HepG2 (cell line): ENCODE measurements at regions not wholly inside any gene's neighbourhood (a gene's known extent, or its start where the extent isn't known, plus 50 kb on each side); places are given as distances from the start of the nearest gene placed in this dataset.

Experiments used
- ATAC-seq: fragments of 200-7000 bp; cut with Tn5 transposase; 3 replicates; pipeline ENCODE4 v1.9.1; 2020; ENCODE audit warnings: mild to moderate bottlenecking, moderate library complexity
- BruUV-seq: library from RNA; stranded (reverse); fragments of 400-500 nt; replicated peaks from 2 replicates; lab custom pipeline; 2021; lab: Mats Ljungman, UMichigan
- CTCF ChIA-PET: fragments of 300-600 bp; formaldehyde crosslinking; extraction: SDS; loops from one replicate; lab custom pipeline; 2021; ENCODE audit warnings: low total read pairs, inconsistent platforms, low intra/inter-chr PET ratio; lab: Yijun Ruan, JAX
- POLR2A ChIA-PET: fragments of 350-600 bp; sonication (Branson Sonifier 250); formaldehyde crosslinking; loops from one replicate; lab custom pipeline; 2020; ENCODE audit warnings: antibody characterized with exemption, inconsistent platforms; lab: Yijun Ruan, JAX
- DNase-seq: peaks from one replicate; pipeline ENCODE4 v3.0.0-alpha.2; 2015; ENCODE audit warnings: low spot score
- FAIRE-seq: peaks from 3 replicates; lab custom pipeline; 2011; peaks lifted over from hg19 to GRCh38; lab: Jason Lieb, UNC
- H2AFZ ChIP-seq: one replicate; pipeline ENCODE4 v1.6.1; 2011; ENCODE audit warnings: low read length, inconsistent platforms
- H3K27ac ChIP-seq: fragments of 300-600 bp; 3 replicates; pipeline ENCODE4 v1.8.0; 2011; ENCODE audit warnings: mixed run types, mild to moderate bottlenecking, mixed read lengths, low read length, inconsistent platforms; ENCODE audit not compliant: insufficient read depth; ENCODE audit errors: extremely low read length
- H3K27me3 ChIP-seq, 2 experiments: fragments of 200-600 bp in 1 of 2; 2 replicates in 1 of 2; 3 replicates in 1 of 2; pipeline versions ENCODE4 v1.6.0 to v1.8.0; 2011; ENCODE audit warnings: low read length in 2 of 2, mild to moderate bottlenecking in 2 of 2, moderate library complexity in 2 of 2, inconsistent platforms in 1 of 2; ENCODE audit not compliant: insufficient read depth in 2 of 2, control insufficient read depth in 1 of 2
- H3K36me3 ChIP-seq, 2 experiments: fragments of 200-600 bp in 1 of 2; replicated peaks in 1 of 2; 2 replicates in 1 of 2; 3 replicates in 1 of 2; pipeline versions ENCODE4 v1.5.1 to v1.8.0; 2011; ENCODE audit warnings: low read length in 2 of 2, inconsistent platforms in 1 of 2; ENCODE audit not compliant: insufficient read depth in 2 of 2, control insufficient read depth in 1 of 2
- H3K4me1 ChIP-seq: 2 replicates; pipeline ENCODE4 v1.5.1; 2012; ENCODE audit warnings: low read length, inconsistent platforms; ENCODE audit not compliant: insufficient read depth
- H3K4me2 ChIP-seq: 2 replicates; pipeline ENCODE4 v1.6.0; 2011; ENCODE audit warnings: low read depth, low read length, inconsistent platforms
- H3K4me3 ChIP-seq, 3 experiments: fragments of 200-600 bp in 1 of 3; sonication (generic), shearing (Covaris generic) in 1 of 3; replicated peaks in 1 of 3; 2 replicates each; pipeline ENCODE4 v1.5.1; 2011 to 2016; ENCODE audit warnings: low read length in 3 of 3, inconsistent platforms in 2 of 3, low read depth in 2 of 3, mild to moderate bottlenecking in 2 of 3, control low read depth in 1 of 3, mixed read lengths in 1 of 3; ENCODE audit not compliant: insufficient read depth in 1 of 3
- H3K79me2 ChIP-seq: one replicate; pipeline ENCODE4 v1.6.1; 2011; ENCODE audit warnings: low read length, inconsistent platforms; ENCODE audit not compliant: insufficient read depth
- H3K9ac ChIP-seq: 2 replicates; pipeline ENCODE4 v1.6.0; 2011; ENCODE audit warnings: mild to moderate bottlenecking, low read depth, low read length, inconsistent platforms; ENCODE audit not compliant: insufficient read depth
- H3K9me3 ChIP-seq: 2 replicates; pipeline ENCODE4 v1.5.1; 2012; ENCODE audit warnings: mild to moderate bottlenecking, low read length
- H4K20me1 ChIP-seq: 2 replicates; pipeline ENCODE4 v1.6.0; 2011; ENCODE audit warnings: inconsistent platforms, mild to moderate bottlenecking, low read length, moderate library complexity; ENCODE audit not compliant: insufficient read depth
- ERF ChIP-seq: IDR thresholded peaks from 2 replicates; pipeline ENCODE4 v1.6.1; 2018; ENCODE audit warnings: missing biosample characterization, missing genetic modification reagents
- HNRNPH1 ChIP-seq: fragments of 200-400 bp; formaldehyde crosslinking; optimal IDR thresholded peaks from 2 replicates; pipeline ENCODE3; 2017; ENCODE audit warnings: mild to moderate bottlenecking, low read depth, low read length
- JUNB ChIP-seq: sonication (generic); formaldehyde crosslinking; IDR thresholded peaks from 2 replicates; pipeline ENCODE4 v1.8.0; 2022; ENCODE audit warnings: missing genetic modification reagents, mild to moderate bottlenecking, borderline replicate concordance
- MAFF ChIP-seq: IDR thresholded peaks from 2 replicates; pipeline ENCODE4 v1.6.1; 2011; ENCODE audit warnings: low read depth, low read length, improper control_type of control experiment
- NFRKB ChIP-seq: fragments of 450-650 bp; IDR thresholded peaks from 2 replicates; pipeline ENCODE4 v1.6.1; 2017
- PBX3 ChIP-seq: sonication (generic); formaldehyde crosslinking; IDR thresholded peaks from 2 replicates; pipeline ENCODE4 v1.8.1; 2023; ENCODE audit warnings: missing genetic modification reagents, inconsistent platforms, borderline replicate concordance
- SP5 ChIP-seq: IDR thresholded peaks from 2 replicates; pipeline ENCODE4 v1.6.1; 2016; ENCODE audit warnings: low read depth, borderline replicate concordance
- WGBS: methylation state at CpG from one replicate; pipeline ENCODE4 v1.1.6; 2017; ENCODE audit warnings: low lambda C conversion rate; 5-methylcytosine and 5-hydroxymethylcytosine counted together
- in situ Hi-C: cut with HindIII; loops from 2 replicates; pipeline ENCODE4 v1.10.0; 2017; ENCODE audit warnings: low pct_unique_long_range_greater_than_20kb; ENCODE audit not compliant: extremely low pct_ligation_motif_present
- intact Hi-C: fragments of 100-400 bp; cut with micrococcal nuclease; formaldehyde crosslinking; loops from one replicate; pipeline ENCODE4 v1.10.0; 2022; ENCODE audit not compliant: unreplicated experiment
- TF ChIP-seq, protein P1 (sequence below): sonication (generic); formaldehyde crosslinking; IDR thresholded peaks from 2 replicates; pipeline ENCODE4 v1.5.0; 2020; ENCODE audit warnings: mild to moderate bottlenecking, missing genetic modification reagents, borderline replicate concordance

GRCh38 chr3:55241098-55241497, 246.0 kb downstream of the WNT5A start:
- FAIRE-seq (no peak), ATAC-seq (no peak), DNase-seq (no peak)
- no peaks in the 10 kb centered on the region for H3K36me3 ChIP-seq
- no peaks in the 10 kb centered on the region for H4K20me1 ChIP-seq
- no peak overlapping the region for H3K9ac ChIP-seq
- no peak overlapping the region for H3K4me2 ChIP-seq
- H3K4me1 ChIP-seq = no peaks in the 10 kb centered on the region
- H3K4me3 ChIP-seq = no peak overlapping the region
- CTCF ChIA-PET = no interaction called here
- in situ Hi-C loops = no loop called here
- 0% methylated on average over 3 of the region's 3 CpGs for WGBS
- peaks cover 0 to 5% of the 10 kb centered on the region in 2 experiments; a peak in 1 of 5 replicates for H3K27me3 ChIP-seq
- intact Hi-C loops = no loop called here
- POLR2A ChIA-PET = no interaction called here
- no peak overlapping the region for H2AFZ ChIP-seq
- no peak overlapping the region for H3K27ac ChIP-seq
- BruUV-seq = no TSS peak
- H3K9me3 ChIP-seq = peaks cover 4% of the 10 kb centered on the region; the same call in 1 of the 2 replicates
- H3K79me2 ChIP-seq = no peaks in the 10 kb centered on the region
- TF ChIP-seq, protein P1, sequence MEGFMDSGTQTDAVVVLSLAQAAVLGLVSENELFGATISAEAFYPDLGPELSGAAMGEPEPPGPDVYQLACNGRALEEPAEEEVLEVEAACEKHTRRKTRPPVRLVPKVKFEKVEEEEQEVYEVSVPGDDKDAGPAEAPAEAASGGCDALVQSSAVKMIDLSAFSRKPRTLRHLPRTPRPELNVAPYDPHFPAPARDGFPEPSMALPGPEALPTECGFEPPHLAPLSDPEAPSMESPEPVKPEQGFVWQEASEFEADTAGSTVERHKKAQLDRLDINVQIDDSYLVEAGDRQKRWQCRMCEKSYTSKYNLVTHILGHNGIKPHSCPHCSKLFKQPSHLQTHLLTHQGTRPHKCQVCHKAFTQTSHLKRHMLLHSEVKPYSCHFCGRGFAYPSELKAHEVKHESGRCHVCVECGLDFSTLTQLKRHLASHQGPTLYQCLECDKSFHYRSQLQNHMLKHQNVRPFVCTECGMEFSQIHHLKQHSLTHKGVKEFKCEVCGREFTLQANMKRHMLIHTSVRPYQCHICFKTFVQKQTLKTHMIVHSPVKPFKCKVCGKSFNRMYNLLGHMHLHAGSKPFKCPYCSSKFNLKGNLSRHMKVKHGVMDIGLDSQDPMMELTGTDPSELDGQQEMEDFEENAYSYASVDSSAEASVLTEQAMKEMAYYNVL = no peak
- no peak for TF ChIP-seq MAFF
- no peak for TF ChIP-seq JUNB (CRISPR knock-in tag)
- TF ChIP-seq NFRKB = no peak
- no peak for TF ChIP-seq HNRNPH1
- TF ChIP-seq PBX3 (CRISPR knock-in tag) = no peak
- TF ChIP-seq SP5 (CRISPR knock-in tag) = no peak
- TF ChIP-seq ERF (CRISPR knock-in tag) = no peak
